ENCODE measurements at regions not wholly inside any gene's neighbourhood (a gene's known extent, or its start where the extent isn't known, plus 50 kb on each side); places are given as distances from the start of the nearest gene placed in this dataset.

DNA sequence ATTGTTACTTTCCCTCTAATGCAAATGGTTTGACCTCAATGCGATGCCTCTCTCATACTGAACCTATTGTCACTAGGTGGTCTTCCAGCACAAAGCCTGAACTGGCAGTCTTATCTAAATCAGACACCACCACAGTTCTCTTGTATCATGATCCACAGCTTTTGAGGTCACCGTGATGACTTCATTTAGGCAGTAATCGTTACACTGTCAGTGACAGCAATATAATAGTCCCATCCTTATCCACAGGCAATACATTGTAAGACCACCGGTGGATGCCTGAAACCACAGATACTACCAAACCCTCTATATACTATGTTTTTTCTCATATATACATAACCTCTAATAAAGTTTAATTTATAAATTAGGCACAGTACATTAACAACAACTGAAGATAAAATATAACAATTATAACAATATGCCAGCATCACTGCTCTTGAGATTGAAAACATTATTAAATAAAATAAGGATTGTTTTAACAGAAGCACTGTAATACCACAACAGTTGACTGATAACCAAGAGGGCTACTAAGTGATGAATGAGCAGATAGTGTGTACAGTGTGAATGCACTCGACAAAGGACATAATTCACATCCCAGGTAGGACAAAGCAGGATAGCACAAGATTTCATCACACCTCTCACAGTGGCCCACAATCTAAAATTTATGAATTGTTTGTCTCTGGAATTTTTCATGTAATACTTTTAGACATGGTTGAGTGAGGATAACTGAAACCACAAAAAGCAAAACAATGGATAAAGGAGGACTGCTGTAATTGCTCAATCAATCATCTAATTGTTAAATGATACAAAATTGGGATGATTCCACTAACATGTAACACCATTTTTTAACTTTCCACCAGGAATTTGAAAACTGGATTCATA is 419.4 kb downstream of the CENPC start:
- TF ChIP-seq, protein P1, sequence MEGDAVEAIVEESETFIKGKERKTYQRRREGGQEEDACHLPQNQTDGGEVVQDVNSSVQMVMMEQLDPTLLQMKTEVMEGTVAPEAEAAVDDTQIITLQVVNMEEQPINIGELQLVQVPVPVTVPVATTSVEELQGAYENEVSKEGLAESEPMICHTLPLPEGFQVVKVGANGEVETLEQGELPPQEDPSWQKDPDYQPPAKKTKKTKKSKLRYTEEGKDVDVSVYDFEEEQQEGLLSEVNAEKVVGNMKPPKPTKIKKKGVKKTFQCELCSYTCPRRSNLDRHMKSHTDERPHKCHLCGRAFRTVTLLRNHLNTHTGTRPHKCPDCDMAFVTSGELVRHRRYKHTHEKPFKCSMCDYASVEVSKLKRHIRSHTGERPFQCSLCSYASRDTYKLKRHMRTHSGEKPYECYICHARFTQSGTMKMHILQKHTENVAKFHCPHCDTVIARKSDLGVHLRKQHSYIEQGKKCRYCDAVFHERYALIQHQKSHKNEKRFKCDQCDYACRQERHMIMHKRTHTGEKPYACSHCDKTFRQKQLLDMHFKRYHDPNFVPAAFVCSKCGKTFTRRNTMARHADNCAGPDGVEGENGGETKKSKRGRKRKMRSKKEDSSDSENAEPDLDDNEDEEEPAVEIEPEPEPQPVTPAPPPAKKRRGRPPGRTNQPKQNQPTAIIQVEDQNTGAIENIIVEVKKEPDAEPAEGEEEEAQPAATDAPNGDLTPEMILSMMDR (conservative IDR thresholded peaks at IDR 0.05; ENCODE audit: low read depth, low read length): no peak
- H3K4me3 ChIP-seq (ENCODE audit: low read depth, low read length): no peak overlapping the region
- DNase-seq (ENCODE audit: low read depth): no peak

DNA sequence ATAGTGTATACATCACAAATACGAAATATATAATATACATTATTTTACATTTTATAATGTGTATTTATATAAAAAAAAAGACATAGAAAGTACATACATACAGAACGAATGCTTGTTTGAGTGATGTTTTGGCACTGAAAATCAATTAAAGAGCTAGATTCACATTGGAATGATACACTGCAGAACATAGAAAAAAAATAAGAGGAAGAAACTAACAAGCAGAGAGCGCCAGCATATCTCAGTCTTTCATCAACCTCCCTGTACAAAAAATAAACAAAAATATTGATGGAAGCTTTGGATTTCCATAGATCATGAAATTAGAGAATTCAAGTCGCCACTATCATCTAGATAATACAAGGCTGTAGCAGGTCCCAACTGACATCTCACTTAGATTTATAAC is 420.6 kb downstream of the CENPC start:
- no peak for DNase-seq (ENCODE audit: low read depth)
- TF ChIP-seq, protein P1 (conservative IDR thresholded peaks at IDR 0.05; ENCODE audit: low read depth, low read length): no peak

GRCh38 chr4:67122029-67122428 is 423.3 kb downstream of the CENPC start:
- TF ChIP-seq, protein P1 (conservative IDR thresholded peaks at IDR 0.05; ENCODE audit: low read depth, low read length): peak; percentile 60
- no peak overlapping the region for H3K4me3 ChIP-seq (ENCODE audit: low read depth, low read length)
- no peak for DNase-seq (ENCODE audit: low read depth)

More for the DNA sequence above, 420.6 kb downstream of the CENPC start:
- no peak overlapping the region for H3K4me3 ChIP-seq (ENCODE audit: low read depth, low read length)

DNA sequence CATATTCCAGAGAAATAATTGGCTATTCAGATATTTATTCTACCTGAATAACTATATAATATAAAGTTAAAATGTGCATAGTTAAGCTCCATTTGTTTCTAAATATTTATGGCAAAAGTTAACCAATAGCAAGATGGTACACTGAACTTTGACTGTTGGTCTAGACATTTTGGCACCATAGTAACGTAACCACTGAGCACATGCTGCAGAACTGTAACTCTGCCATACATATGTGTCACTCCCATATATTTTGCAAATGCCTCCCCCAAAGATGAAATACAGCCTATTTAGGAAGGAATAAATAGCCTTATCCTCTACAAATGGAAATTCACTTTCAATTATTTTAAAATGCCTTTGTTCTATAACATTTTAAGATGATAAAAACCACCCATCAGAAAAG is 424.9 kb downstream of the CENPC start:
- TF ChIP-seq, protein P1 (conservative IDR thresholded peaks at IDR 0.05; ENCODE audit: low read depth, low read length): no peak

GRCh38 chr4:67109276-67109675 is 436.0 kb downstream of the CENPC start:
- TF ChIP-seq, protein P1 (conservative IDR thresholded peaks at IDR 0.05; ENCODE audit: low read depth, low read length): no peak
- DNase-seq (ENCODE audit: low read depth): no peak
- no peak overlapping the region for H3K4me3 ChIP-seq (ENCODE audit: low read depth, low read length)

More for the DNA sequence above, 424.9 kb downstream of the CENPC start:
- no peak overlapping the region for H3K4me3 ChIP-seq (ENCODE audit: low read depth, low read length)
- DNase-seq (ENCODE audit: low read depth): no peak

GRCh38 chr4:67106861-67107460 is 438.3 kb downstream of the CENPC start:
- no peak overlapping the region for H3K4me3 ChIP-seq (ENCODE audit: low read depth, low read length)
- no peak for DNase-seq (ENCODE audit: low read depth)
- TF ChIP-seq, protein P1 (conservative IDR thresholded peaks at IDR 0.05; ENCODE audit: low read depth, low read length): no peak
